HG02970 (cell line): ENCODE measurements at regions not wholly inside any gene's neighbourhood (a gene's known extent, or its start where the extent isn't known, plus 50 kb on each side); places are given as distances from the start of the nearest gene placed in this dataset.

ENCODE experiments used
- ATAC-seq: cut with Tn5 transposase; IDR thresholded peaks from one replicate; pipeline ENCODE4 v1.9.1; 2021; ENCODE audit warnings: mild to moderate bottlenecking, moderate library complexity, moderate number of reproducible peaks; ENCODE audit not compliant: unreplicated experiment, low FRiP score

DNA sequence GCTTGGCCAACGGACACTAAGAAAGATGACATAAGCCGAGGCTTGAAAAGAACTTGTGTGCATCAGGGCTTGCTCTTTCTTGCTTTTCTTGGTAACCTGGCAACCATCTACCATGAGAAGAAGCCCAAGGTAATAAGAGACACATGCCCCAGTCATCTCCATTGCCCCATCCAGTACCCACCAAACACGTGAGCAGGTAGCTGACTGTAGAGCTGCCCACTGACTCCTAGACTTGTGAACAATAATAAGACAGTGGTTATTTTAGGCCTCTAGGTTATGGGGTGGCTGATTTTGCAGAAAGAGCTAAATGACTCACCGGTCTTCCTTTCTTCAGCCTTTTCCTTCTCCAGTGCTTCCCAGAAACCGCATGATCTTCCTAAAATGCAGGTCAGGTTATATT, 105.0 kb upstream of the JUN start:
- no peak for ATAC-seq

DNA sequence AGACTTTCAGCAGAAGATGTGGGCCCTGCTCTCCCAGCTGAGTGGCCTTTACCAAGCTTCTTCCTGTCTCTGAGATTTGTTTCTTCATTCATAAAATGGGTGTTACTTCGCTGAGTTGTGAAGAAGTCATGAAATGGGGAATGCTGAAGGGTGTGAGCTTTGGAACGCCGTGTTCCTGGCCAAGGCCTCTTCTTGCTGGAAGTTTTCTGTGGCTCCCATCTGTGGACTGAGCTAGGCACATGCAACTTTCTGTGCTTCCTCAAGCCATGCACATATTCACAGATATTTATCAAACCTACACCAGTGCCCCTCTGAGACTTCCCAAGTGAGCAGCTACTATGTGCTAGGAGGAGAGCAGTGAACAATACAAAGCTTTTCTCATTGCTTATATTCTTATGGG, 106.3 kb upstream of the JUN start:
- ATAC-seq, result no peak

- no peak for ATAC-seq
These were observed 106.8 kb upstream of the JUN start for GRCh38 chr1:58890609-58891008.

DNA sequence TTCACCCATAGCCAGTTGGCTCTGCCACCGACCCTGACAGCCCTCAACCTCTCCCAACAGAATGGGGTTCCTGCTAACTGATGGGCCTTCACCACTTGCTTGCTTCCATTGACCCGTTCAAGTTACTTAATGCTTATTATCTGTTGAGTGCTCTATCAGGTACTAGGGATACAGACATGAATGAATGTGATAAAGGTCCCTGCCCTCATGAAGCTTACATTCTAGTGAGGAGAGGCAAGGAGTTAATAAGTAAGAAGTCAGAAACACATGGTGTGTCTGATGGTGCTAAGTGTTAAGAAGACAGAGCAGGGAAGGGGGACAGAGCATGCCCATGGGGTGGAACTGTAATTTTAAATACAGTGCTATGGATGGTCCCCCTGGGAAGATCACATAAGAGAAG, 107.5 kb upstream of the JUN start:
- ATAC-seq, result no peak

DNA sequence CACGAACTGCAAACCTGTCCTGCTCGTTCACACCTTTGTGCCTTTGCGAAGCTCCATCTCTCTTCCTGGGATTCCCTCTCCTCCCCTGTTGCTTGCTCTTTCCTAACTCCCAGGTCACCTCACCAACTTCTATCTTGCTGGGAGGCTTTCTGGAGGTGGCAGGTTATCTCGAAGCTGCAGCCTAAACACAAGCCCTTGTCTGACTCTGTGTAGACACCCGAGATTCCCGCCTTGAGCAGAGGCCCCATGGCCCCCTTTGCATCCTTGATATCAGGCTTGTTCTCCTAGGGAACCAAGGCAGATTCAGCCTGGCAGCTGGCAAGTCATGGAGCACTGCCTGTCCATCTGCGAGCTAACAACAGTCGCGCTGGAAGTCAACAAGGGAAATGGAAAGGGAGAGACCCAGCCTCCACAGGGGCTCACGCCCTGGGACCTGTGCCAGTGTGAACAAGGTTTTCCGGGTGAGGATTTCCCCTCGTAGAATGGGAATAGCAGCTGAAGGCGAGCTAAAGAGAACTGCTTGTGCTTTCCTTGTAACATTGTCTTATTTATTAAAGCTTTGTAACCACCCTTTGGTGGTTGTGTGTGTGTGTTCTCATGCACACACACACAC, 109.5 kb upstream of the JUN start:
- ATAC-seq, result no peak

GRCh38 chr1:58895082-58895481, 111.2 kb upstream of the JUN start:
- ATAC-seq, result no peak

DNA sequence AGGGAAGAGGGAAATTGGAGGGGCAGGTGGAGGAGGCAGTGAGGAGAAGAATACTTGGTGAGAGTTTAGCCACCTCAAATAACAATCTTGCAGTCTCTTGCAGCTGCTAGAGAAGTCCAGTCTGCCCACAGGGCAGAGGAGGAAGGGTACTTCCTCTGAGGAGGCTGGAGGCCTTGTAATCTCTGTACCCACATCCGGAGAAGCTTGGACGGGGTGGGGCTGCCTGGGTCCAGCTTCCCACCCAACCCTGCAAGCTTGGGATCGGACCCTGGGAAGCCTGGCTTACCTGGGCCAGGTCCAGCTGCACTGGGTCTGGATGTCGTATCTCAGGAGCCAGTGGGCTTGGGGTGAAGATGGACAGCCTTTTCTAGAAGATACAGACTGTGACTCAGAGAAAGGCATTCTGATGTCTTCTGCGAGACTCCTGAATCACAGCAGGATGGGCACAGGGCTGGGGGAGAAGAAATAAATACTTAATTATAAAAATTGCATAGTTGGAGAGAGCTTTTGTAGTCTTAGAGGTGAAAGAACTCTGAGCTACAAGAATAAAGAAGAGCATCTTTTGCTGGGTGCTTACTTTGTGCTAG, 111.8 kb upstream of the JUN start:
- no peak for ATAC-seq

DNA sequence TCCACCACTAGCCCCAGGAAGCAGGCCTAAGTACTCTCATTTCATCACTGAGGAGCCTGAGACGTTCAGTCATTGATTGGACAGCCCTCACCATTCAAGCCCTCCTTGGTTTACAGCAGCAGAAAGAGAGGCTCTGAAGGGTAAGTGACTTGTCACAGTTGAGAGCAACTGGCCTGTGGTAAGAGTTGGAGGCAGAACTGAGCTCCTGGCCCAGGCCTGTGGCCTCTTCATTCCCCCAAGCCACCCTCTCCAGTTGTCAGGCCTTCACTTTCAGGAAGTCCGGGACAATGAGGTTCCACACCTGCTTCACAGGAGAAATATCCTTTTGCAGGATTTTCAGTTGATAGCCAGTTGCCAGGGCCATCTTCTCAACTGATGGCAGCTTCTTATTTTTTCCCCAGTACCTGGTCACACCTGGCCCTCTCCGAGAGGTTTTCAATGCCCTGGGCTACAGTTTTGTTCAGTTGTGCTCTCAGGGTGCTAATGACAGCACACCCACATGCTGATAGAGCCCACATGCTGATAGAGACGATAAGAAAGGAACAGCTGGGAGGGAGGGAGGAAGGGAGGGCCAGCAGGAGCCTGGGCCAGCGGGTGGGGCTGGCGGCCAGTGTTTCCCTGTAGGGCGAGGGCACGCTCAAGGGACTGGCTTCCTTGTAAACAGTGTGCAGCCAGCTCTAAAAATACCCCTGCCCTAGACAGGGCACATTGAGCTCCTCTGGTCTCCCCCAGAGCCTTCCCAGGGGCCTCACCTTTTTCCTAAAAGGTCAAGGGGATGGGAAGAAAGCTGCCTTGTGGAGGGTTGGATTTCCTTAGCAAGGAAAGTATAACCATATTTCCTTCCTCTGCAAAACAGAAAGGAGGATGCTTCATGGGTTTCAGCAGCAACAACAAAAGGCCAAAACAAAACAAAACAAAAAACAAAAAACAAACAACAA, 112.7 kb upstream of the JUN start:
- ATAC-seq, result no peak

DNA sequence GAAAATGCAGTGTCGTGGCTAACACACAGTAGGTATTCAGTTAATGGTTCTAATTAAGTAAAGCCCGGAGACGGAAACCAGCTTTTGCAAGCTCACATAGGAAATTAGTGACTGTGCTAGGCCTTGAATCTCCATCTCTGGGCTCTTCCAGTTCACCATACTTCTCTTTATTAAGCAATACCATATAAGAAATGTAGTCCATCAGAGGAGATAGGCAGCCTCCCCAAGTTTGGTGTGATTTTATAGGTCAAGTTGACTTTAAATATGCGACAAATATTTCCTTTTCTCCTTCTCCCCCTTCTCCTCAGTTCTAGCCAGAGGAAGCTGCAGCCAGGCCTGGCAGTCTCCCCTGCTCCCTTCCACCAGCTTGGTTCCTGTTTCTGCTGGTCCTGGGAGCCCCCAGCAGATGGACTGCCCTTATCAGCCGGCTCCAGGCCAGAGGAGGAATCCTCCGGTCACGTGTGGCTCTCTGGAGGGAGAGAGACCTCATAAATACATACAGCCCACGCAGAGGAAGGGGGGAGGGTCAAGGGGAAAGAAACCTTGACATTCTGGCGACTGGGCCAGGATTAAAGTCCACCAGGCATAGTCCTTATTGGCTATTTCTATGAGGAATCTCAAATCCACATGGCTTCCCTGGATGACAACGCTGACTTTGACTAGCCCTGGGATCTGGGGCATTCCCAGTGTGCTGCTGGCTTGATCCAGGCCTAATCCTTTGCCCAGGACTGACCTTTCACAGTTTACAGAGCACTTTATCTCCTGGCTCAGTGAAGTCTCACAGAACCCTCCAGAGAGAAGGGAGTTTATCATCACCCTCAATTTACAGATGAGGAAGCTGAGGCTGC, 115.1 kb upstream of the JUN start:
- ATAC-seq, result no peak

GRCh38 chr1:58899587-58900271, 115.9 kb upstream of the JUN start:
- ATAC-seq, result no peak

DNA sequence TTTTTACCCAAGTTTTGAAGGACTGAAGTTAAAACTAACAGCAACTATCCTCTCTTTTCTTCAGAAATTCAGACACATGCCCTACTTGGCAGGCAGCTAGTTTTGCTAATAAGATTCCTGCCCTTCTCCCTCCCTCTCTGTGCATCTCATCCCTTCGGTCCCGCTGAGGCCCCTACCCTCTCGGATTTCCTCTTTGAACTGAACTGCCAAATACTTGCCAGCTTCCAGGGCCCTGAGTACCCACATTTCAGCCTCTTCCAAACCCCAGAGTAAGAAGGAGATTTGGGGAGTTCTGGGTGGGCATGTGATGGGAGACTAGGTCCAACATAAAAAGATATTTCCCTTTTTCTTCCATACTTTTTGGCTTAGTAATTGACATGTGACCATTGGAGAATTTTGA, 116.5 kb upstream of the JUN start:
- ATAC-seq, result no peak

- ATAC-seq, result no peak
These were observed 117.2 kb upstream of the JUN start for GRCh38 chr1:58901008-58901407.

GRCh38 chr1:58902830-58903513, 119.1 kb upstream of the JUN start:
- no peak for ATAC-seq

DNA sequence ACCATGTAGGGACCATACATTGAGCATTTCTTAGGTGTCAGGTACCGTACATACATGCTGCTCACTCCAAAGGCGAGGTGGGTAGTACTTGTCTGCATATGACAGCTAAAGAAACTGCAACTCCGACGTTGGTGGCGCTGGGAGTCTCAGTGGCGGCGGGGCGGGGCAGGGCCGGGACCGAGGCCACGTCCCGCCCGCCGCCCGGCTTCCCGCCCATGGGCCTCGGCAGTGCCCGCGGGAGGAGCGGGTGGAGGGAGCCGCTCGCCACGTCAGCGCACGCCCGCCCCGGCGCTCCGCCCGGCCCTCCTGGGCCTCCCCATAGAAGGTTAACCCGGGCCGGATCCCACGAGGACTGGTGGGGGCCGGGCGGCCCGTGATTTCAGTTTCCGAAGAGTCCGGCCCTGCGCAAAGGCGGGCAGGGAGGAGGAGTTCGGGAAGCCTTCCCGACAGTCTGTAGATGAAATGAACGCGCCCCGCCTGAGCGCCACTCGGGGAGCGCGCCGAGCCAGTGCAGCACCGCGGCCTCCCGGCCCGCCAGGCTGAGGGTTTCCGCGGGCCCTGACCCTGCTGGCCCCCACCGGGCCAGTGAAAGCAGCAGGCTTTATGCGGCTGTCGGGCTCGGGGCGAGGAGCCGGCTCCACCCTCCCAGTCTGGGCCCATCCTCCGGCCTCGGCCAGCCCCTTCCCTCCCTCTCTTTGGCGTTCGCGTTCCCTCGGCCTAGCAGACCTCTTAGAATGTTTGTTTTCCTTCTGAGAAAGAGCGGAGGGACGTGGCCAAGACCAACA, 119.9 kb upstream of the JUN start:
- ATAC-seq, result peak; percentile 81

GRCh38 chr1:58904299-58905125, 120.7 kb upstream of the JUN start:
- ATAC-seq, result no peak

DNA sequence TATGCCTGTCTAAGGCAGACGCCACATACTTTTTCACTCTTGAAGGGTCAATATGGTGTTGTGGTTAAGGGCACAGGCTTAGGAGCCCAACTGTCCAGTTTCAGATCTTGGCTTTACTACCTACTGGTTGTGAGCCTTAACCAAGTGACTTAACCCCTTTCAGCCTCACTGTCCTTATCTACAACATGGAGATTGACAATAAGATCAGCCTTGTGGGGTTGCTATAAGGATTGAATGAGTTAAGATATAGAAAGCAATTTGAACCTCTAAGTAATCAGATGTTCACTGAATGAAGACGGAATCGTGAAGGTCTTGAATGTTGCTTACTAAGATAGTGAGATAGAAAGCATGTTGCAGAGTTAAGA, 121.3 kb upstream of the JUN start:
- ATAC-seq, result no peak

GRCh38 chr1:58905628-58906221, 121.9 kb upstream of the JUN start:
- ATAC-seq, result no peak

GRCh38 chr1:58907398-58907797, 123.6 kb upstream of the JUN start:
- no peak for ATAC-seq
